Fibroblast of skin of back (primary cell): ENCODE measurements at regions not wholly inside any gene's neighbourhood (a gene's known extent, or its start where the extent isn't known, plus 50 kb on each side); places are given as distances from the start of the nearest gene placed in this dataset.
"Not testable (repeated sequence)": the region's sequence is repeated elsewhere in the genome, so short reads cannot be mapped to it uniquely, and the experiment has no call there.

Experiments used
- DNase-seq: peaks from one replicate; pipeline ENCODE4 v3.0.0-alpha.2; 2013

- DNase-seq = no peak
Observed at GRCh38 chr3:16770021-16770420, 114.7 kb upstream of the PLCL2 start.

DNA sequence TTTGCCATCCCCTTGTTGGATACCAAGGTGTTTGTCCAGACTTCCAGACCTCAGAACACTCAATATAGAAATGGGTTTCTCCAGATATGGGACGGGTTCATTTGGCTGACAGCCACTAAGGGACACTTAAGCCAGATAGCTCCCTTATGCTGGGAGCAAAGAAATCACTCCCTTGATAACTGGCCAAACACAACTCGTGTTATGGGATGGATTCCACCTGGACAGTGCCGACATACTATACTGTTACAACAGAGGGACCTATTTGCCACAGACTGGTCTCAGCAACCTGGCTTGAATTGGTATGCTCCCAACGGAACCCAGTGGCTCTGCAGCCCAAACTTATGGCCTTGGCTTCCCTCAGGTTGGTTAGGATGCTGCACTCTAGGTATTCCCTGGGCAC lies 114.0 kb upstream of the PLCL2 start:
- no peak for DNase-seq

GRCh38 chr3:16773594-16773993 lies 111.2 kb upstream of the PLCL2 start:
- not testable (repeated sequence) for DNase-seq

DNA sequence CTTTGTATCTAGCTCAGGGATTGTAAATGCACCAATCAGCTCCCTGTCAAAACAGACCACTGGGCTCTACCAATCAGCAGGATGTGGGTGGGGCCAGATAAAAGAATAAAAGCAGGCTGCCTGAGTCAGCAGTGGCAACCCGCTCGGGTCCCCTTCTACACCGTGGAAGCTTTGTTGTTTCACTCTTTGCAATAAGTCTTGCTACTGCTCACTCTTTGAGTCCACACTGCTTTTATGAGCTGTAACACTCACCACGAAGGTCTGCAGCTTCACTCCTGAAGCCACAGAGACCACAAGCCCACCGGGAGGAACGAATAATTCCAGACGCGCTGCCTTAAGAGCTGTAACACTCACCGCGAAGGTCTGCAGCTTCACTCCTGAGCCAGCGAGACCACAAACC lies 110.2 kb upstream of the PLCL2 start:
- not testable (repeated sequence) for DNase-seq

- DNase-seq = no peak
Observed at GRCh38 chr3:16784973-16785372, 99.8 kb upstream of the PLCL2 start.

GRCh38 chr3:16785465-16785864 lies 99.3 kb upstream of the PLCL2 start:
- DNase-seq = no peak

GRCh38 chr3:16788440-16789056 lies 96.2 kb upstream of the PLCL2 start:
- no peak for DNase-seq

GRCh38 chr3:16789344-16790120 lies 95.2 kb upstream of the PLCL2 start:
- DNase-seq = no peak

DNA sequence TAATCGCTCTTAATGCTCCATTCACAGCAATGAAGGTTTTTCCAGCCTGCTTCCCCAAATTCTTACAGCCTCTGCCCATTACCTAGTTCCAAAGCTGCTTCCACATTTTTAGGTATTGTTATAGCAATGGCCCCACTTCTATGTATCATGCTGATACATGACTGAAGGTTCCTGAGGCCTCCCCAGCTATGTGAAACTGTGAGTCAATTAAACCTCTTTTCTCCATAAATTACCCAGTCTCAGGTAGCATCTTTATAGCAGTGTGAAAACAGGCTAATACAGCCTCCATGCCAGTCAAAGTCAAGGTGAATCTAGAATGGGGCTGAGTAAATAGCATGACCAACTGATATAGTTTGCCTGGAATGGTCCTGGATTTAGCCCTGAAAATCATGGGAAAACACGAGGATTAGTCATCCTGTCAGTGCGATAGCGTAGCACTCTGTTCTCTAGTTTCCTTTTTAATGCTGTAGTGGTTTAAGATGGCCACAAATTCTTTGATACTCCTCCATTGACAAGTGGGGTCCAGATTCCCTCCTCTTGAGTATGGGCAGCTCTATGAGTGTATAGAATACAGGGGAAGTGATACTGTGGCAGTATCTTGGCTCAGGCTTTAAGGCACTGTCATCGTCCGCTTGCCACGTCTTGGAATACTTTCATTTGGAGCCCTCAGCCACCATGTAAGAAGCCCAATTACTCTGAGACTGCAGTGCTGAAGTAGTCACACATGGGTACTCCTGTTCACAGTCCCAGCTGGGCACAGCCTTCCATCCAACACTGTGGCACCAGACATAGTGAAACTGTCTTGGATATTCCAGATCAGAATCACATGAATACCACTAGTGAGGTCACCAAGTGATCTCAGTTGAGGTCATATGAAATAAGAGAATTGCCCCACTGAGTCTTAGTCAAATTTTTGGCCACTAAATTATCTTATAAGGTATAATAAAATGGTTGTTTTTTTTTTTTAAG lies 94.0 kb upstream of the PLCL2 start:
- no peak for DNase-seq

DNA sequence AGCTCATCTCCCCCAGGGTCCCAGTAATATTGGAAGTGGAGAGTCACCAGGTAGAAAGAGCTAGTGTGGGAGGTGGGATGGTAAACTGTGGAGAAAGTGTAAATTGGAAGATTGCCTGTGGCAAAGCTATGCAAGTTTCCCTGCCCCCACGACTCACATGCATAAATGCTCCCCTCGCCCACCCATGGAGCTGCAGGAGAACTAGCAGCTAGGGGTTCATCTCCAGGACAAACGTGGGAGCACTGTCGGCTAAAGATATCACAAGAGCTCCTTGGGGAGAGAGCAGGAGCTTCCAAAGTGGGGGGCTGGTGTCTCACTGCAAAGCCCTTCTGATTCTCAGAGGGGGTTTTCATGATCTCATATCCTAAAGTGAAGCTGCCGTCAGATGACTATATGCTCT lies 91.4 kb upstream of the PLCL2 start:
- DNase-seq = no peak

GRCh38 chr3:16794257-16794656 lies 90.5 kb upstream of the PLCL2 start:
- DNase-seq = no peak

DNA sequence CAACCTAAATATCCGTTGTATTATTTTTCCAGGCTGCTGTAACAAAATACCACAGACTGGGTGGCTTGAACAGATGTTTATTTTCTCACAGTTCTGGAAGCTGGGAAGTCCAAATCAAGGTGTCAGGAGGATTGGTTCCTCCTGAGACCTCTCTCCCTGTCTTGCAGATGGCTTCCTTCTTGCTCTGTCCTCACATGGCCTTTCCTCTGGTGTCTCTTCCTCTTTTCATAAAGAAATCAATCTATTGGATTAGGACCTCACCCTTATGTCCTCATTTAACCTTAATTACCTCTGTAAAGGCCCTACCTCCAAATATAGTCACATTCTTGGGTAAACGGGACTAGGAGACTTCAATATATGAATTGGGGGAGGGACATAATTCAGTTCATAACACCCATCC lies 89.2 kb upstream of the PLCL2 start:
- no peak for DNase-seq

DNA sequence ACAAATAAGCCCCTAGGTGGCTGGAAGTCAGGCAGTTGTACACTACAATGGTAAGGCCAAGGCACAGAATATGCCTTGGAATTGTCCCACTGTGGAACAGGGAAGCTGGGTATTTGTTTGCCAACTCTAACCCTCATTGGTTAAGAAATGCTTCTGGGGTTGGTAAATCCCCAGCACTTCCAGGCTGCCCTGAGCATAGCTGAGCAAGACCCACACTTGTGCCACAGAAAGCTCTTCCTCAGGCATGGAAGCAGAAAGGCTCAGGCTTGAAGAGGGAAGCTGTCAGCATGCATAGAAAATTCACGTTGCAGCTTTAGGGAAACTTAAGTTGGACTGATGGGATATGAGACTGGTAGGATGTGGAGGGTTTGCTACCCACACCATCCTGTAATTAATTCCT lies 86.9 kb upstream of the PLCL2 start:
- no peak for DNase-seq

- DNase-seq = no peak
Observed at GRCh38 chr3:16798738-16799137, 86.0 kb upstream of the PLCL2 start.

GRCh38 chr3:16800361-16800760 lies 84.4 kb upstream of the PLCL2 start:
- DNase-seq = peak; percentile 30

- no peak for DNase-seq
Observed at GRCh38 chr3:16801223-16801622, 83.5 kb upstream of the PLCL2 start.

GRCh38 chr3:16801698-16802097 lies 83.1 kb upstream of the PLCL2 start:
- no peak for DNase-seq

- DNase-seq = no peak
Observed at GRCh38 chr3:16802389-16802788, 82.4 kb upstream of the PLCL2 start.

DNA sequence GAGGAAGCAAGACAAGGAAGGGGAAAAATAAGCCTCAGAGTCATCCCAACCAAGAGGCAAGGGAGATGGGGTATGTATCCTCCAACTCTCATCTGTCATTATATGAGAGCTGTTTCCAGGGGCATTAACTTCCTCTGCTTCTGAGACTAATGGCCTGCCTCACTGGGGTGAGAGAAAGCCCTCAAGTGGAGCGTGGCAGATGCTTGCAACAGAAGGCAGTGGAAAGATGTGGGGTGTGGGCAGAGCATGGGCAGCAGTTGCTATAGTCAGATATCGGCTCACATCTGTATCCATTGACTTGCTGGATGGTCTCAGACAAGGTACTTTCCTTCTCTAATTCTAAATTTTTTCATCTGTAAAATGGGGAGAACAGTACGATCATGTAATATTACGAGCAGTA lies 81.7 kb upstream of the PLCL2 start:
- no peak for DNase-seq

DNA sequence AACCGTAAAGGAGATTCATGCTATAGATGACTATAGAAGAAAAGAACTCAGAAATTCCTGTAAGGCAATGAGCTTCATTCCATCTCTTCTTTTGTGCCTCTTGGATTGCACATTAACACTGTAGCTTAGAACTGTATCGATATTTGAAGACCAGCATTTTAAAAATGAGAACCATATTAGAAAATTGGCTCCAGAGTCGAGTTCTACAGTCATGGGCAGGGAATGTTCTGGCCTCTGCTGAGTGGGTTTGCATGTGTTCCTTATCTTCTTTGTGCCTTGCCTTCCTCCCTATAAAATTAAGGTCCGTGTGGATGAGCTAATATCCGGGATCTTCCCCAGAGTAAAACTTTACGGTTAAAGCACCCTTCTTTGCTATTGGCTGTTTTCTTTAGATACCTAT lies 77.4 kb upstream of the PLCL2 start:
- DNase-seq = peak; percentile 56

DNA sequence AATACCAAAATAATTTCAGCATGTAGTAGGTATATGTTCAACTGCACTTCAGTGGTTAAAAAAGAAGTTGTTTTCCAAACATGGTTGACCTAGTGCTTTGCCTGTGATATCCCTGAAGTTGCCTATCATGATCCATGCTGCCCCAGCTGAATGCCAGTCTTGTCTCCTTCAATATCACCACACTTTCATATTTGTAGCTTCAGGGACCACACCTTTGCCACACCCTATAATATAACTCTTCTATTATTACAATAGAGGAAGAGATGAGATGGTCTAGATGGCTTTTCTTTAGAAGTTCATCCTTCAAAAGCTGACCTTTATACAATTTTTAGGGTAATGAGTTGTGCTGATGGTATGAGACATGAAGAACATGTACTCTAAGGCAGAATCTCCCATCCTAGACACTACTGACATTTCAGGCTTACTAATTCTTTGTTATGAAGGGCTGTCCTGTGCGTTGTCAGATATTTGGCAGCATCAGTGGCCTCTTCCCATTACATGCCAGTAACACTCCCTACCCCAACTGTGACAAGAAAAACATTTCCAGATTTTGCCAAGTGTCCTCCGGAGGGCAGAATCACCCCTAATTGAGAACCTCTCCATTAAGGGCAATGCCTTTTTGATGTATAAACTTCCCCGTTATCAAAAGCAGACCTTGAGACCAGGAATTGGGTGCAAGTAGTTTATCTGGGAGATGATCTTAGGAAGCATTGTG lies 76.2 kb upstream of the PLCL2 start:
- no peak for DNase-seq

GRCh38 chr3:16809482-16809881 lies 75.3 kb upstream of the PLCL2 start:
- no peak for DNase-seq

GRCh38 chr3:16809993-16810392 lies 74.8 kb upstream of the PLCL2 start:
- DNase-seq = no peak
